Fibroblast of pulmonary artery (primary cell): ENCODE measurements at regions not wholly inside any gene's neighbourhood (a gene's known extent, or its start where the extent isn't known, plus 50 kb on each side); places are given as distances from the start of the nearest gene placed in this dataset.

Experiments
- DNase-seq: peaks from one replicate; pipeline ENCODE4 v3.0.0-alpha.2; 2010; ENCODE audit warnings: low read depth
- H3K4me3 ChIP-seq: replicated peaks from 2 replicates; pipeline ENCODE4 v1.5.1; 2011; ENCODE audit warnings: low read depth, mild to moderate bottlenecking, control low read depth, low read length, moderate library complexity
- CTCF ChIP-seq: IDR thresholded peaks from 2 replicates; pipeline ENCODE4 v1.5.1; 2011; ENCODE audit warnings: mild to moderate bottlenecking, control low read depth, low read length, inconsistent platforms; ENCODE audit errors: missing control alignments

GRCh38 chr16:50955311-50955710, 195.8 kb downstream of the SALL1 start:
- DNase-seq = no peak
- no peak for TF ChIP-seq CTCF
- no peak overlapping the region for H3K4me3 ChIP-seq

- DNase-seq = no peak
- no peak overlapping the region for H3K4me3 ChIP-seq
- TF ChIP-seq CTCF = no peak
These were observed 196.6 kb downstream of the SALL1 start for GRCh38 chr16:50954469-50954868.

GRCh38 chr16:50953290-50953689, 197.8 kb downstream of the SALL1 start:
- TF ChIP-seq CTCF = no peak
- no peak overlapping the region for H3K4me3 ChIP-seq
- no peak for DNase-seq

GRCh38 chr16:50950955-50951354, 200.1 kb downstream of the SALL1 start:
- no peak for TF ChIP-seq CTCF
- no peak overlapping the region for H3K4me3 ChIP-seq
- DNase-seq = no peak

GRCh38 chr16:50948268-50948930, 202.7 kb downstream of the SALL1 start:
- no peak for TF ChIP-seq CTCF
- H3K4me3 ChIP-seq = no peak overlapping the region
- no peak for DNase-seq

- DNase-seq = no peak
- no peak for TF ChIP-seq CTCF
- no peak overlapping the region for H3K4me3 ChIP-seq
These were observed 203.2 kb downstream of the SALL1 start for GRCh38 chr16:50947826-50948225.

GRCh38 chr16:50946606-50947005, 204.5 kb downstream of the SALL1 start:
- no peak for DNase-seq
- no peak for TF ChIP-seq CTCF

More at GRCh38 chr16:50946606-50947005, 204.5 kb downstream of the SALL1 start:
- H3K4me3 ChIP-seq = no peak overlapping the region
